DND-41 (cell line): ENCODE measurements at regions not wholly inside any gene's neighbourhood (a gene's known extent, or its start where the extent isn't known, plus 50 kb on each side); places are given as distances from the start of the nearest gene placed in this dataset.

Source experiments
- ATAC-seq: fragments of 200-7000 bp; cut with Tn5 transposase; 3 replicates; pipeline ENCODE4 v1.9.1; 2021; ENCODE audit warnings: low read depth; ENCODE audit not compliant: insufficient read depth
- DNase-seq: peaks from one replicate; pipeline ENCODE4 v3.0.0-alpha.2; 2020
- H2AFZ ChIP-seq: 2 replicates; pipeline ENCODE4 v1.6.0; 2012; ENCODE audit warnings: low read depth, low read length
- H3K27ac ChIP-seq: 2 replicates; pipeline ENCODE4 v1.5.1; 2012; ENCODE audit warnings: low read length, inconsistent platforms
- H3K27me3 ChIP-seq: fragments of 200-600 bp; sonication (generic); 2 replicates; pipeline ENCODE4 v1.6.0; 2012; ENCODE audit warnings: low read length, mild to moderate bottlenecking, inconsistent platforms; ENCODE audit not compliant: insufficient read depth, poor library complexity
- H3K36me3 ChIP-seq: 2 replicates; pipeline ENCODE4 v1.5.1; 2012; ENCODE audit warnings: low read length, inconsistent platforms; ENCODE audit not compliant: insufficient read depth
- H3K4me1 ChIP-seq: 2 replicates; pipeline ENCODE4 v1.5.1; 2012; ENCODE audit warnings: mild to moderate bottlenecking, low read length; ENCODE audit not compliant: insufficient read depth
- H3K4me2 ChIP-seq: 2 replicates; pipeline ENCODE4 v1.6.0; 2012; ENCODE audit warnings: mild to moderate bottlenecking, moderate library complexity, low read length, inconsistent platforms; ENCODE audit not compliant: insufficient read depth
- H3K4me3 ChIP-seq, 2 experiments: fragments of 200-600 bp in 1 of 2; shearing (Covaris generic) in 1 of 2; 2 replicates each; pipeline ENCODE4 v1.5.1; 2012 to 2016; ENCODE audit warnings: inconsistent platforms in 2 of 2, low read length in 2 of 2, mild to moderate bottlenecking in 2 of 2, low read depth in 1 of 2, moderate library complexity in 1 of 2
- H3K79me2 ChIP-seq: 2 replicates; pipeline ENCODE4 v1.6.0; 2012; ENCODE audit warnings: low read length, inconsistent platforms; ENCODE audit not compliant: insufficient read depth
- H3K9ac ChIP-seq: 2 replicates; pipeline ENCODE4 v1.6.0; 2012; ENCODE audit warnings: low read depth, mild to moderate bottlenecking, inconsistent platforms, low read length, moderate library complexity
- H3K9me3 ChIP-seq: 2 replicates; pipeline ENCODE4 v1.5.1; 2012; ENCODE audit warnings: low read length, moderate library complexity, mild to moderate bottlenecking, inconsistent platforms; ENCODE audit not compliant: insufficient read depth, severe bottlenecking
- H4K20me1 ChIP-seq: 2 replicates; pipeline ENCODE4 v1.6.0; 2012; ENCODE audit warnings: low read length; ENCODE audit not compliant: insufficient read depth
- EZH2 ChIP-seq: IDR thresholded peaks from 3 replicates; pipeline ENCODE4 v1.6.1; 2012; ENCODE audit warnings: borderline replicate concordance, low read depth, mild to moderate bottlenecking, moderate library complexity, low read length, inconsistent platforms; ENCODE audit not compliant: severe bottlenecking
- TF ChIP-seq, protein P1 (sequence below): IDR thresholded peaks from 2 replicates; pipeline ENCODE4 v1.5.1; 2012; ENCODE audit warnings: borderline replicate concordance, low read length, moderate library complexity, mild to moderate bottlenecking; ENCODE audit not compliant: poor library complexity, severe bottlenecking; ENCODE audit errors: extremely low read depth

- Histone ChIP-seq H3K79me2 (no peaks in the 10 kb centered on the region), H4K20me1 (no peaks in the 10 kb centered on the region), H3K27me3 (no peaks in the 10 kb centered on the region), H3K36me3 (no peaks in the 10 kb centered on the region), H3K27ac (no peak overlapping the region), H3K9me3 (no peaks in the 10 kb centered on the region), H3K9ac (no peak overlapping the region), H3K4me3 (no peak overlapping the region), H2AFZ (no peak overlapping the region), H3K4me1 (no peaks in the 10 kb centered on the region), H3K4me2 (no peak overlapping the region)
- ATAC-seq (no peak), DNase-seq (no peak)
- TF ChIP-seq, protein P1, sequence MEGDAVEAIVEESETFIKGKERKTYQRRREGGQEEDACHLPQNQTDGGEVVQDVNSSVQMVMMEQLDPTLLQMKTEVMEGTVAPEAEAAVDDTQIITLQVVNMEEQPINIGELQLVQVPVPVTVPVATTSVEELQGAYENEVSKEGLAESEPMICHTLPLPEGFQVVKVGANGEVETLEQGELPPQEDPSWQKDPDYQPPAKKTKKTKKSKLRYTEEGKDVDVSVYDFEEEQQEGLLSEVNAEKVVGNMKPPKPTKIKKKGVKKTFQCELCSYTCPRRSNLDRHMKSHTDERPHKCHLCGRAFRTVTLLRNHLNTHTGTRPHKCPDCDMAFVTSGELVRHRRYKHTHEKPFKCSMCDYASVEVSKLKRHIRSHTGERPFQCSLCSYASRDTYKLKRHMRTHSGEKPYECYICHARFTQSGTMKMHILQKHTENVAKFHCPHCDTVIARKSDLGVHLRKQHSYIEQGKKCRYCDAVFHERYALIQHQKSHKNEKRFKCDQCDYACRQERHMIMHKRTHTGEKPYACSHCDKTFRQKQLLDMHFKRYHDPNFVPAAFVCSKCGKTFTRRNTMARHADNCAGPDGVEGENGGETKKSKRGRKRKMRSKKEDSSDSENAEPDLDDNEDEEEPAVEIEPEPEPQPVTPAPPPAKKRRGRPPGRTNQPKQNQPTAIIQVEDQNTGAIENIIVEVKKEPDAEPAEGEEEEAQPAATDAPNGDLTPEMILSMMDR, result no peak
These were observed 826.0 kb downstream of the SLITRK1 start for GRCh38 chr13:83056269-83056668.

- no peak for DNase-seq
- no peak for TF ChIP-seq EZH2
- TF ChIP-seq, protein P1, result no peak
- Histone ChIP-seq H3K4me1 (no peaks in the 10 kb centered on the region), H3K9ac (no peak overlapping the region), H4K20me1 (no peaks in the 10 kb centered on the region), H3K79me2 (no peaks in the 10 kb centered on the region), H3K9me3 (no peaks in the 10 kb centered on the region), H3K27ac (no peak overlapping the region), H2AFZ (no peak overlapping the region), H3K4me3 (no peak overlapping the region), H3K36me3 (no peaks in the 10 kb centered on the region), H3K27me3 (no peaks in the 10 kb centered on the region), H3K4me2 (no peak overlapping the region)
- ATAC-seq, result no peak
These were observed 833.9 kb downstream of the SLITRK1 start for GRCh38 chr13:83048419-83048818.

GRCh38 chr13:83024955-83025594 is 857.2 kb downstream of the SLITRK1 start:
- Histone ChIP-seq H3K9me3 (no peaks in the 10 kb centered on the region), H2AFZ (no peak overlapping the region), H3K27ac (no peak overlapping the region), H3K4me2 (no peak overlapping the region), H3K27me3 (no peaks in the 10 kb centered on the region), H3K4me1 (no peaks in the 10 kb centered on the region), H3K9ac (no peak overlapping the region), H4K20me1 (no peaks in the 10 kb centered on the region), H3K79me2 (no peaks in the 10 kb centered on the region), H3K4me3 (no peak overlapping the region), H3K36me3 (no peaks in the 10 kb centered on the region)
- ATAC-seq (no peak), DNase-seq (no peak)
- no peak for TF ChIP-seq EZH2
- TF ChIP-seq, protein P1, result no peak

- Histone ChIP-seq H3K27ac (no peak overlapping the region), H3K79me2 (no peaks in the 10 kb centered on the region), H3K27me3 (no peaks in the 10 kb centered on the region), H3K9me3 (no peaks in the 10 kb centered on the region), H2AFZ (no peak overlapping the region), H3K4me2 (no peak overlapping the region), H3K9ac (no peak overlapping the region), H3K4me1 (no peaks in the 10 kb centered on the region), H3K36me3 (no peaks in the 10 kb centered on the region), H4K20me1 (no peaks in the 10 kb centered on the region), H3K4me3 (no peak overlapping the region)
- ATAC-seq (no peak), DNase-seq (no peak)
- TF ChIP-seq, protein P1, result no peak
- no peak for TF ChIP-seq EZH2
These were observed 858.0 kb downstream of the SLITRK1 start for GRCh38 chr13:83024232-83024631.
